ENCODE measurements at regions not wholly inside any gene's neighbourhood (a gene's known extent, or its start where the extent isn't known, plus 50 kb on each side); places are given as distances from the start of the nearest gene placed in this dataset.

DNA sequence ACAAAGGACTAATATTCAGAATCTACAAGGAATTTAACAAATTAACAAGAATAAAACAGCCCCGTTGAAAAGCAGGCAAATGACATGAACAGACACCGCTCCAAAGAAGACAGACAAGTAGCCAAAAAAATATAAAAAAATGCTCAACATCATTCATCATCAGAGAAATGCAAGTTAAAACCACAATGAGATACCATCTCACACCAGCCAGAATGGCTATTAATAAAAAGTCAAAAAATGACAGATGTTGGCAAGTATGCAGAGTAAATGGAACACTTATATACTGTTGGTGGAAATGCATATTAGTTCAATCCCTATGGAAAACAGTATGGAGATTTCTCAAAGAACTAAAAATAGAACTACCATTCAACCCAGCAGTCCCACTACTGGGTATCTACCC is 302.7 kb upstream of the RGMB start:
- intact Hi-C loops (cut with micrococcal nuclease), result no loop called here
- no peak overlapping the region for H2AFZ ChIP-seq (ENCODE audit: insufficient read depth, low read depth, low read length, poor library complexity, severe bottlenecking)
- no peak overlapping the region for H3K27ac ChIP-seq (ENCODE audit: low read length in 2 of 2)
- WGBS (ENCODE audit: insufficient coverage), result no CpG with 5 or more reads among the region's 2 CpGs
- H3K4me3 Mint-ChIP-seq, result no peak overlapping the region
- no peaks in the 10 kb centered on the region for H3K27me3 Mint-ChIP-seq
- CTCF ChIA-PET, result no interaction called here
- no peak overlapping the region for H3K27ac Mint-ChIP-seq
- POLR2A ChIA-PET, result no interaction called here
- H3K4me1 Mint-ChIP-seq, result no peaks in the 10 kb centered on the region
- no peak overlapping the region for H3K4me2 ChIP-seq (replicated peaks; ENCODE audit: low read depth, low read length, poor library complexity, severe bottlenecking)
- H3K79me2 ChIP-seq (ENCODE audit: control insufficient read depth, insufficient read depth, low read length), result no peaks in the 10 kb centered on the region
- H3K27me3 ChIP-seq (replicated peaks in 1 of 4; ENCODE audit: control extremely low read depth in 1 of 4, control insufficient read depth in 3 of 4, insufficient read depth in 4 of 4, low read length in 3 of 4), result no peaks in the 10 kb centered on the region
- no peak for DNase-seq
- no peaks in the 10 kb centered on the region for H3K4me1 ChIP-seq (ENCODE audit: control insufficient read depth in 2 of 2, insufficient read depth in 2 of 2, low read length in 2 of 2)
- TF ChIP-seq EZH2 (IDR thresholded peaks at IDR 0.05; ENCODE audit: borderline replicate concordance, insufficient read depth, low read depth, low read length, poor library complexity, severe bottlenecking) (no peak), CTCF (IDR thresholded peaks at IDR 0.05) (no peak)
- H3K4me3 ChIP-seq (ENCODE audit: control extremely low read depth in 1 of 5, extremely low read depth in 1 of 5, insufficient read depth in 1 of 5, low read depth in 2 of 5, low read length in 4 of 5), result no peak overlapping the region
- no peak for ATAC-seq (ENCODE audit: low read depth)
- no peak overlapping the region for H3K9ac ChIP-seq (ENCODE audit: low read length)
- H3K9me3 Mint-ChIP-seq (ENCODE audit: insufficient read depth), result no peaks in the 10 kb centered on the region
- no peaks in the 10 kb centered on the region for H4K20me1 ChIP-seq (ENCODE audit: control insufficient read depth, insufficient read depth, low read length, poor library complexity, severe bottlenecking)
- no peaks in the 10 kb centered on the region for H3K9me3 ChIP-seq (ENCODE audit: control extremely low read depth in 1 of 3, control insufficient read depth in 2 of 3, insufficient read depth in 1 of 3, low read length in 2 of 3)
- H3K36me3 ChIP-seq (replicated peaks in 1 of 2; ENCODE audit: control extremely low read depth in 1 of 2, control insufficient read depth in 1 of 2, extremely low read depth in 1 of 2, insufficient read depth in 2 of 2, low read length in 1 of 2), result no peaks in the 10 kb centered on the region

DNA sequence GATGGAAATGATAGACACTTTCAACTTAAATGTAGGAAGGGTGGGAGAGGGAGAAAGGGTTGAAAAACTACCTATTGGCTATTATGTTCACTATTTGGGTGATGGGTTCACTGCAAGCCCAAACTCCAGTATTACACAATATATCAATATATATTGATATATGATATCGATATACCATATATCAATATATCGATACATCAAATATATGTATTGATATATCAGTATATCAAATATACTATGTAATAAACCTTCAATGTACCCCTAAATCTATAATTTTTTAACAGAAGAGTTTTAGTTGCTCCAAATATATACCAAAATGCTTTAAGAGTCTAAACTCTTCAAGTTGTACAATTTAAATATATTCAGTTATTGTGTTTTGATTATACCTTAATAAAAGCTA is 302.0 kb upstream of the RGMB start:
- no peak overlapping the region for H3K4me3 ChIP-seq (ENCODE audit: control extremely low read depth in 1 of 5, extremely low read depth in 1 of 5, insufficient read depth in 1 of 5, low read depth in 2 of 5, low read length in 4 of 5)
- H2AFZ ChIP-seq (ENCODE audit: insufficient read depth, low read depth, low read length, poor library complexity, severe bottlenecking), result no peak overlapping the region
- H3K79me2 ChIP-seq (ENCODE audit: control insufficient read depth, insufficient read depth, low read length), result no peaks in the 10 kb centered on the region
- no peak for DNase-seq
- POLR2A ChIA-PET, result no interaction called here
- no peak overlapping the region for H3K27ac ChIP-seq (ENCODE audit: low read length in 2 of 2)
- H4K20me1 ChIP-seq (ENCODE audit: control insufficient read depth, insufficient read depth, low read length, poor library complexity, severe bottlenecking), result no peaks in the 10 kb centered on the region
- no peaks in the 10 kb centered on the region for H3K9me3 Mint-ChIP-seq (ENCODE audit: insufficient read depth)
- no peak overlapping the region for H3K9ac ChIP-seq (ENCODE audit: low read length)
- no peaks in the 10 kb centered on the region for H3K36me3 ChIP-seq (replicated peaks in 1 of 2; ENCODE audit: control extremely low read depth in 1 of 2, control insufficient read depth in 1 of 2, extremely low read depth in 1 of 2, insufficient read depth in 2 of 2, low read length in 1 of 2)
- CTCF ChIA-PET, result no interaction called here
- intact Hi-C loops (cut with micrococcal nuclease), result no loop called here
- no peak overlapping the region for H3K4me2 ChIP-seq (replicated peaks; ENCODE audit: low read depth, low read length, poor library complexity, severe bottlenecking)
- no peaks in the 10 kb centered on the region for H3K4me1 ChIP-seq (ENCODE audit: control insufficient read depth in 2 of 2, insufficient read depth in 2 of 2, low read length in 2 of 2)
- no peaks in the 10 kb centered on the region for H3K4me1 Mint-ChIP-seq
- TF ChIP-seq CTCF (IDR thresholded peaks at IDR 0.05) (no peak), EZH2 (IDR thresholded peaks at IDR 0.05; ENCODE audit: borderline replicate concordance, insufficient read depth, low read depth, low read length, poor library complexity, severe bottlenecking) (no peak)
- no peaks in the 10 kb centered on the region for H3K9me3 ChIP-seq (ENCODE audit: control extremely low read depth in 1 of 3, control insufficient read depth in 2 of 3, insufficient read depth in 1 of 3, low read length in 2 of 3)
- ATAC-seq (ENCODE audit: low read depth), result no peak
- no peaks in the 10 kb centered on the region for H3K27me3 ChIP-seq (replicated peaks in 1 of 4; ENCODE audit: control extremely low read depth in 1 of 4, control insufficient read depth in 3 of 4, insufficient read depth in 4 of 4, low read length in 3 of 4)
- no peaks in the 10 kb centered on the region for H3K27me3 Mint-ChIP-seq
- H3K4me3 Mint-ChIP-seq, result no peak overlapping the region
- WGBS (ENCODE audit: insufficient coverage), result no CpG with 5 or more reads among the region's 2 CpGs
- no peak overlapping the region for H3K27ac Mint-ChIP-seq
